H9 (cell line): ENCODE measurements at regions not wholly inside any gene's neighbourhood (a gene's known extent, or its start where the extent isn't known, plus 50 kb on each side); places are given as distances from the start of the nearest gene placed in this dataset.

Experiments
- DNase-seq: peaks from one replicate; pipeline ENCODE4 v3.0.0-alpha.2; 2017
- H2AFZ ChIP-seq: one replicate; pipeline ENCODE4 v1.6.1; 2013; ENCODE audit warnings: mild to moderate bottlenecking, low read length, control low read depth, moderate library complexity
- H2AK5ac ChIP-seq: 2 replicates; pipeline ENCODE4 v1.6.1; 2013; ENCODE audit warnings: low read length, control low read depth, mixed read lengths; ENCODE audit not compliant: insufficient read length
- H2BK120ac ChIP-seq: one replicate; pipeline ENCODE4 v1.6.1; 2013; ENCODE audit warnings: low read depth, mild to moderate bottlenecking, low read length, control low read depth, inconsistent platforms; ENCODE audit not compliant: poor library complexity, severe bottlenecking
- H2BK12ac ChIP-seq: 2 replicates; pipeline ENCODE4 v1.6.1; 2013; ENCODE audit warnings: low read length, control low read depth, mixed read lengths, low read depth; ENCODE audit not compliant: insufficient read length
- H2BK15ac ChIP-seq: 2 replicates; pipeline ENCODE4 v1.6.1; 2013; ENCODE audit warnings: low read depth, low read length, control low read depth
- H2BK20ac ChIP-seq: one replicate; pipeline ENCODE4 v1.6.1; 2013; ENCODE audit warnings: low read depth, mild to moderate bottlenecking, low read length, control low read depth, inconsistent platforms; ENCODE audit not compliant: poor library complexity, severe bottlenecking
- H2BK5ac ChIP-seq: 2 replicates; pipeline ENCODE4 v1.6.1; 2013; ENCODE audit warnings: low read length, control low read depth, mixed read lengths; ENCODE audit not compliant: insufficient read length
- H3K14ac ChIP-seq: 2 replicates; pipeline ENCODE4 v1.6.1; 2013; ENCODE audit warnings: low read length, control low read depth; ENCODE audit not compliant: insufficient read depth
- H3K18ac ChIP-seq: 2 replicates; pipeline ENCODE4 v1.6.1; 2013; ENCODE audit warnings: low read depth, mild to moderate bottlenecking, mixed read lengths, low read length, control low read depth; ENCODE audit not compliant: insufficient read length
- H3K23ac ChIP-seq: 2 replicates; pipeline ENCODE4 v1.6.1; 2013; ENCODE audit warnings: low read length, control low read depth, mixed read lengths, low read depth; ENCODE audit not compliant: insufficient read length
- H3K23me2 ChIP-seq: 2 replicates; pipeline ENCODE4 v1.6.1; 2013; ENCODE audit warnings: low read depth, mild to moderate bottlenecking, mixed read lengths, low read length, control low read depth; ENCODE audit not compliant: insufficient read length, poor library complexity, severe bottlenecking
- H3K27ac ChIP-seq: 2 replicates; pipeline ENCODE4 v1.5.1; 2013; ENCODE audit warnings: low read length, control low read depth, mixed read lengths, low read depth; ENCODE audit not compliant: insufficient read length
- H3K27me3 ChIP-seq: 2 replicates; pipeline ENCODE4 v1.6.1; 2013; ENCODE audit warnings: low read length, control low read depth, inconsistent platforms; ENCODE audit not compliant: insufficient read depth
- H3K4ac ChIP-seq: 2 replicates; pipeline ENCODE4 v1.6.1; 2013; ENCODE audit warnings: low read depth, mild to moderate bottlenecking, control low read depth, inconsistent platforms, low read length, moderate library complexity
- H3K4me1 ChIP-seq: 2 replicates; pipeline ENCODE4 v1.6.1; 2013; ENCODE audit warnings: low read length, control low read depth, inconsistent platforms; ENCODE audit not compliant: insufficient read depth
- H3K4me2 ChIP-seq: 2 replicates; pipeline ENCODE4 v1.6.1; 2013; ENCODE audit warnings: low read length, control low read depth, mixed read lengths; ENCODE audit not compliant: insufficient read length, insufficient read depth
- H3K56ac ChIP-seq: 2 replicates; pipeline ENCODE4 v1.6.1; 2013; ENCODE audit warnings: low read depth, mild to moderate bottlenecking, mixed read lengths, low read length, control low read depth; ENCODE audit not compliant: insufficient read length
- H3K79me1 ChIP-seq: 2 replicates; pipeline ENCODE4 v1.6.1; 2013; ENCODE audit warnings: low read depth, mild to moderate bottlenecking, moderate library complexity, low read length, control low read depth, inconsistent platforms; ENCODE audit not compliant: insufficient read depth, poor library complexity, severe bottlenecking
- H3K79me2 ChIP-seq: 2 replicates; pipeline ENCODE4 v1.6.1; 2013; ENCODE audit warnings: low read length, control low read depth, inconsistent platforms; ENCODE audit not compliant: insufficient read depth
- H3K9ac ChIP-seq: 2 replicates; pipeline ENCODE4 v1.6.1; 2013; ENCODE audit warnings: low read length, control low read depth, mixed read lengths; ENCODE audit not compliant: insufficient read length; ENCODE audit errors: extremely low read depth
- H3K9me3 ChIP-seq: one replicate; pipeline ENCODE4 v1.6.1; 2013; ENCODE audit warnings: low read depth, low read length, inconsistent platforms; ENCODE audit not compliant: control insufficient read depth
- H3T11ph ChIP-seq: one replicate; pipeline ENCODE4 v1.6.1; 2013; ENCODE audit warnings: mild to moderate bottlenecking, low read length, control low read depth, inconsistent platforms
- H4K20me1 ChIP-seq: one replicate; pipeline ENCODE4 v1.6.1; 2013; ENCODE audit not compliant: control insufficient read depth, insufficient read length, insufficient read depth
- H4K5ac ChIP-seq: 2 replicates; pipeline ENCODE4 v1.6.1; 2013; ENCODE audit warnings: low read depth, mild to moderate bottlenecking, mixed read lengths, low read length, control low read depth; ENCODE audit not compliant: insufficient read length
- H4K8ac ChIP-seq: replicated peaks from 2 replicates; pipeline ENCODE4 v1.6.1; 2013; ENCODE audit warnings: low read length, control low read depth, mixed read lengths, low read depth; ENCODE audit not compliant: insufficient read length
- H4K91ac ChIP-seq: 2 replicates; pipeline ENCODE4 v1.6.1; 2013; ENCODE audit warnings: low read depth, mild to moderate bottlenecking, moderate library complexity, mixed read lengths, low read length, control low read depth; ENCODE audit not compliant: insufficient read length
- H3K27ac Mint-ChIP-seq, 3 experiments: 2 replicates in 2 of 3; 3 replicates in 1 of 3; pipeline ENCODE4 v1.8.0; 2020 to 2021; ENCODE audit warnings: mixed read lengths in 3 of 3, mild to moderate bottlenecking in 1 of 3, moderate library complexity in 1 of 3
- H3K27me3 Mint-ChIP-seq: 2 replicates; pipeline ENCODE4 v1.8.0; 2021; ENCODE audit warnings: low read depth, mild to moderate bottlenecking, moderate library complexity, mixed read lengths
- H3K36me3 Mint-ChIP-seq, 3 experiments: 2 replicates in 2 of 3; 3 replicates in 1 of 3; pipeline ENCODE4 v1.8.0; 2020 to 2021; ENCODE audit warnings: low read depth in 3 of 3, mixed read lengths in 3 of 3; ENCODE audit not compliant: insufficient read depth in 1 of 3
- H3K4me1 Mint-ChIP-seq, 2 experiments: 2 replicates each; pipeline ENCODE4 v1.8.0; 2020; ENCODE audit warnings: mixed read lengths in 2 of 2
- H3K4me3 Mint-ChIP-seq, 2 experiments: 2 replicates in 1 of 2; 3 replicates in 1 of 2; pipeline ENCODE4 v1.8.0; 2020 to 2021; ENCODE audit warnings: mild to moderate bottlenecking in 2 of 2, mixed read lengths in 2 of 2, moderate library complexity in 1 of 2
- H3K9me3 Mint-ChIP-seq, 2 experiments: 2 replicates in 1 of 2; 3 replicates in 1 of 2; pipeline ENCODE4 v1.8.0; 2020; ENCODE audit warnings: mild to moderate bottlenecking in 2 of 2, mixed read lengths in 2 of 2, moderate library complexity in 1 of 2
- CTCF ChIP-seq: fragments of 200-600 bp; sonication (generic); conservative IDR thresholded peaks from 3 replicates; pipeline ENCODE4 v1.8.0; 2021; ENCODE audit warnings: antibody characterized with exemption, mild to moderate bottlenecking
- WGBS: extraction: QIAGEN DNeasy Blood & Tissue Kit; methylation state at CpG from one replicate; pipeline ENCODE4 v1.1.7; 2013; ENCODE audit warnings: missing lambda C conversion rate, low lambda C conversion rate, mixed read lengths; ENCODE audit not compliant: insufficient read length; ENCODE audit errors: extremely low coverage; 5-methylcytosine and 5-hydroxymethylcytosine counted together

GRCh38 chr10:44574596-44575480 is 189.9 kb upstream of the CXCL12 start:
- H4K8ac ChIP-seq = no peak overlapping the region
- no peak overlapping the region for H2BK5ac ChIP-seq
- H3K9ac ChIP-seq = no peak overlapping the region
- H3K18ac ChIP-seq = no peak overlapping the region
- no peaks in the 10 kb centered on the region for H3K79me2 ChIP-seq
- no peaks in the 10 kb centered on the region for H3K23me2 ChIP-seq
- H4K20me1 ChIP-seq = no peaks in the 10 kb centered on the region
- H2AFZ ChIP-seq = no peak overlapping the region
- no peaks in the 10 kb centered on the region for H3K27me3 ChIP-seq
- no peak overlapping the region for H3K4ac ChIP-seq
- Mint-ChIP-seq H3K36me3 (no peaks in the 10 kb centered on the region), H3K4me3 (no peak overlapping the region), H3K9me3 (no peaks in the 10 kb centered on the region; a peak in 1 of 5 replicates), H3K27me3 (0 out of 2 replicates have a peak, but pooled peaks cover 3% of the 10 kb centered on the region), H3K27ac (no peak overlapping the region), H3K4me1 (no peaks in the 10 kb centered on the region)
- no peak overlapping the region for H2BK20ac ChIP-seq
- no peak for TF ChIP-seq CTCF
- no peak for DNase-seq
- H3K79me1 ChIP-seq = no peaks in the 10 kb centered on the region
- no peak overlapping the region for H3T11ph ChIP-seq
- H3K4me2 ChIP-seq = no peak overlapping the region
- H2BK12ac ChIP-seq = no peak overlapping the region
- no peak overlapping the region for H2BK15ac ChIP-seq
- H3K23ac ChIP-seq = no peak overlapping the region
- H4K91ac ChIP-seq = no peak overlapping the region
- WGBS = no CpG with 5 or more reads among the region's 10 CpGs
- no peak overlapping the region for H3K56ac ChIP-seq
- H2BK120ac ChIP-seq = no peak overlapping the region
- H3K9me3 ChIP-seq = no peaks in the 10 kb centered on the region
- no peak overlapping the region for H2AK5ac ChIP-seq
- H3K27ac ChIP-seq = no peak overlapping the region
- no peaks in the 10 kb centered on the region for H3K4me1 ChIP-seq
- H4K5ac ChIP-seq = no peak overlapping the region
- no peak overlapping the region for H3K14ac ChIP-seq
